ENCODE measurements at regions not wholly inside any gene's neighbourhood (a gene's known extent, or its start where the extent isn't known, plus 50 kb on each side); places are given as distances from the start of the nearest gene placed in this dataset.

DNA sequence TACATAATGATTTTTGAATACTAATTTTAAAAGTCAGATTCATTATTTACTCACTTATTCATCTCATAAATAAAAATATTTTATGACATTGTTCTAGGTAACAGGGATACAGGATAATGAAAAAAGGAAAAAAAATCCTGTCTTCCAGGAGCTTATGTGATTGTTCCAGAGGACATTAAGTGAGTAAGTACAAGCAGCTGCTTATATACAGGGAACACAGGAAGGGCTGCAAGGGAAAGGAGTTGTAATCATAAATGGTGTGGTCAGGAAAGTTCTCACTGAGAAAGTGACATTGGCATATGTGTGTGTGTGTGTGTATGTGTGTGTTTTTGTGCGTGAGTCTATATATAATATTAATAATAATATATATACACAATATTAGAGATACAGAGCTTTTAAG is 121.8 kb downstream of the HAO1 start:
- DNase-seq, result no peak

DNA sequence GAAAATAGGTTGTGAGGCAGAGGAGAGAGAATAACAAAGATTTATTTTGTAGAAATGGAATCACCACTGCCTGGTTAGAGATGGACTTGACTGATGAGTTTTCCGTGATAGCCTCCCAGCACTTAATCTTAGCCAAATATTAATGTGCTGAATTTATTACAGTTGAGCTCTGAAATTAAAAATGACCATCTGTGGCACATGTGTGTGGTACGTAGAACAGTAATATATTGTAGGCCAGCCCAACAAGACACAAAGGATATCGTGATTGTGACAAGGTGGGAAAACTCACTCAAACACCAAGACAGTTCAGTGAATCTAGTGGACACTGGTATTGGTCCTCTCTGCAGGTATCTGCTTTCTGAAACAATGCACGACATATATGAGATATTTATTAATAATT is 119.4 kb downstream of the HAO1 start:
- DNase-seq, result no peak

DNA sequence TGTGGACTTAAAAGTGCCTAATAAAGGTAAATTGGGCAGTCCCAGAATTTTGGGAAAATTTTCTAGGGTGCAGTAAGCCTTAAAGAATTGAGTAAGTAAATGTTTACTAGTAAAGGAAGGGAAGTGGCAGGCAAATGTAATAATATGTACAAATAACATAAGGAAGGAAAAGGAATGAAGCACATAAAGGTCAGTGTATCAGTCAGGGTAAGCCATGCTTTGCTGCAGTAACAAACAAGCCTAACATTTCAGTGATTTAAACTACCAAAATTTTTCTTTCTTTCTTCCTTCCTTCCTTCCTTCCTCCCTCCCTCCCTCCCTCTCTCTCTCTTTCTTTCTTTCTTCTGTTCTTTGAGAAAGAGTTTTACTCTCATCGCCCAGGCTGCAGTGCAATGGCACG is 117.5 kb downstream of the HAO1 start:
- DNase-seq, result no peak

DNA sequence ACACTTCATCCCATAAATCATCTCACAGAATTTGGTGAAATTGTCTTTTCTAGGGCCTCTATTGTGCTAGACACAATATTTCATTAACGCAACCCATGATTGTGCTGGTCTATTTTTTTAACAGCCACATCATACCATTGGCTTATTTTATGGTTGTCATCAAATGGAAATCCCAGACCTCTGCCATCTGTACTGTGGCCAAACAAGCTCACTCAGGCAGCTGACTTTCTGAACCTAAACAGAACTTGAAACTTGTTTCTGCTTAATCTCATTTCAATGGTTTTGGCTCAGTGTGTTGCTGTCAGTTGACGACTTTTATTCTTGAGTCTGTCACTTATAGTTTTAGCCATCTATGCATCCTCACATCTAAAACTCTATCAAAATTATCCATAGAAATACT is 111.8 kb downstream of the HAO1 start:
- no peak for DNase-seq

DNA sequence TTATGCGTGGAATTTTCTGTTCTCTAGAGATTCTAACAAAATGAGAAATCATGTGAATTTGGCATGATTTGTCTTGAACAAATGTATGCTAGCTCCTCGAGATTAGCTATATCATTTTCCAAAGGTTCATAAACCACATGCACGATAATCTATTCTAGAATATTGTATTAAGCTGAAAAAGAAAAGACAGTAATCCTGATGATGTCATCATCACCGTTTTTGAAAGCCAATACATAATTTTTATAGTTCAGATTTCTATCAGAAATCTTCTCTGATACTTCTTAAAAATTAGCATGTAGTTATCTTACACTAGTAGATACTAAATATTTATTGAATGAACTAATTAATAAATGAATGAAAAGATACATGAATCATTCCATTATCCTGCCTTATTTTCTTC is 111.2 kb downstream of the HAO1 start:
- no peak for DNase-seq

DNA sequence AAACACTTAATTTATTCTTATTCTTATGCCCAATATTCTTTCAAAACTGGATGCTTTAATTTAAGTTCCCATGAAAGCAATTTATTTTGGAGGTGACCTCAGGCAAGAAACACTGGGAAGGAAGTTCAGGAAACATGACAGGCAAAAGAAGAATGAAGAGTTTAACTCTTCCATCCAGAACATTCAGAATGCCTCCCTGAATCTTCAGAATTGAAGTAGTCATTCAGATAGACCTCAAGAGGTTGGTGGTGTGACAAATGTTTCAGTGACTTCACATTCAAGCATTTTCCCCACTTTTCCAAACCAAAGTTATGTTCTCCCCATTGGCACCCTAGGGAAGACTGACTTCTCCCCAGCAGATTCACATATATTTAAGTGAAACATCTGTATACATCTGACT is 110.5 kb downstream of the HAO1 start:
- DNase-seq, result no peak
